PC-3 (cell line): ENCODE measurements at regions not wholly inside any gene's neighbourhood (a gene's known extent, or its start where the extent isn't known, plus 50 kb on each side); places are given as distances from the start of the nearest gene placed in this dataset.

Experiments used
- ATAC-seq: fragments of 200-7000 bp; cut with Tn5 transposase; 2 replicates; pipeline ENCODE4 v1.9.1; 2020; ENCODE audit warnings: mild to moderate bottlenecking, moderate library complexity
- BruUV-seq: library from RNA; stranded (reverse); fragments of 400-500 nt; replicated peaks from 2 replicates; lab custom pipeline; 2021; lab: Mats Ljungman, UMichigan
- CTCF ChIA-PET: fragments of 300-600 bp; sonication (Branson Sonifier 250); formaldehyde crosslinking; loops from one replicate; lab custom pipeline; 2022; ENCODE audit warnings: antibody characterized with exemption; lab: Charles Lee
- POLR2A ChIA-PET: fragments of 300-600 bp; sonication (Branson Sonifier 250); formaldehyde crosslinking; loops from one replicate; lab custom pipeline; 2022; ENCODE audit warnings: antibody characterized with exemption; ENCODE audit not compliant: unreplicated experiment; lab: Charles Lee
- DNase-seq: peaks from one replicate; pipeline ENCODE4 v3.0.0-alpha.2; 2015
- H2AFZ ChIP-seq: fragments of 300-600 bp; sonication (generic); 2 replicates; pipeline ENCODE4 v1.6.0; 2016; ENCODE audit warnings: antibody characterized with exemption, low read length
- H3F3A ChIP-seq: fragments of 300-600 bp; sonication (generic); one replicate; pipeline ENCODE4 v1.6.0; 2017; ENCODE audit warnings: antibody characterized with exemption, low read length, control low read depth, mild to moderate bottlenecking; ENCODE audit not compliant: unreplicated experiment
- H3K27ac ChIP-seq: fragments of 300-600 bp; sonication (generic); 2 replicates; pipeline ENCODE4 v1.5.1; 2016; ENCODE audit warnings: mild to moderate bottlenecking, low read length
- H3K27me3 ChIP-seq: fragments of 300-600 bp; sonication (generic); 2 replicates; pipeline ENCODE4 v1.6.1; 2016; ENCODE audit warnings: low read length, mixed read lengths
- H3K36me3 ChIP-seq: fragments of 300-600 bp; sonication (generic); 2 replicates; pipeline ENCODE4 v1.6.1; 2016; ENCODE audit warnings: low read depth, mixed run types, low read length, mixed read lengths
- H3K4me1 ChIP-seq: fragments of 300-600 bp; sonication (generic); 2 replicates; pipeline ENCODE4 v1.5.1; 2016; ENCODE audit warnings: low read length; ENCODE audit not compliant: insufficient read depth
- H3K4me2 ChIP-seq: fragments of 300-600 bp; sonication (generic); 2 replicates; pipeline ENCODE4 v1.6.0; 2016; ENCODE audit warnings: low read length
- H3K4me3 ChIP-seq: fragments of 300-600 bp; sonication (generic); 2 replicates; pipeline ENCODE4 v1.5.1; 2016; ENCODE audit warnings: mild to moderate bottlenecking, low read length, mixed read lengths
- H3K79me2 ChIP-seq: fragments of 300-600 bp; sonication (generic); 2 replicates; pipeline ENCODE4 v1.6.1; 2017; ENCODE audit warnings: low read length, mixed read lengths
- H3K9ac ChIP-seq: fragments of 300-600 bp; sonication (generic); 2 replicates; pipeline ENCODE4 v1.6.0; 2016; ENCODE audit warnings: mild to moderate bottlenecking, low read length
- H3K9me2 ChIP-seq: fragments of 300-600 bp; sonication (generic); replicated peaks from 2 replicates; pipeline ENCODE4 v1.6.1; 2016; ENCODE audit warnings: mixed run types, low read length, mixed read lengths
- H3K9me3 ChIP-seq: fragments of 300-600 bp; sonication (generic); 2 replicates; pipeline ENCODE4 v1.6.1; 2016; ENCODE audit warnings: low read length, mixed read lengths
- H4K20me1 ChIP-seq: fragments of 300-600 bp; sonication (generic); 2 replicates; pipeline ENCODE4 v1.6.1; 2016; ENCODE audit warnings: low read length, mixed read lengths
- EZH2 ChIP-seq: fragments of 300-600 bp; sonication (generic); IDR thresholded peaks from one replicate; pipeline ENCODE4 v1.6.1; 2017; ENCODE audit warnings: antibody characterized with exemption, mild to moderate bottlenecking, low read length; ENCODE audit not compliant: unreplicated experiment
- EZH2phosphoT487 ChIP-seq: fragments of 300-600 bp; sonication (generic); IDR thresholded peaks from 2 replicates; pipeline ENCODE4 v1.6.1; 2018; ENCODE audit warnings: mild to moderate bottlenecking, antibody characterized with exemption, low read length, borderline replicate concordance
- intact Hi-C: fragments of 100-400 bp; cut with micrococcal nuclease; formaldehyde crosslinking; loops from 2 replicates; pipeline ENCODE4 v1.9.0; 2023
- TF ChIP-seq, protein P1 (sequence below): fragments of 300-600 bp; sonication (generic); conservative IDR thresholded peaks from 2 replicates; pipeline ENCODE4 v1.5.1; 2017; ENCODE audit warnings: antibody characterized with exemption, low read depth, mild to moderate bottlenecking, low read length

DNA sequence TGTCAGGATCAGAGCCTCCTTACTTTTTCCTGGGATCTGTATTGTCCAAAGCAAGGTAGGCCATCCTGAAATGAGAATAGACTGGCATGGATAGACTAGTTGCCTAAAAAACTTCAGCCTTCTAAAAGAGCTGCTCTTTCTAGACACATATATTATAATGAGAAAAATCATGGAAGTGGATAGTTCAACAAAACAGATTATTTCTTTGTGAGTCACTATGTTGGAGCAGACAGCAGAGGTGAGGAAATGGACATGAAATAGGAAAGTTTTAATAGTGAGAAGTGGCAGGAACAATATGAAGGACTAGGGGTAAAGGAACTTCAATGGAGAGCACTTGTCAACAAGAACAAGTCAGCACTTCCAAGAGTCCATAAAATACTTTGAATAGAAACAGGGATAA lies 101.9 kb upstream of the ANO3 start:
- no peaks in the 10 kb centered on the region for H3K36me3 ChIP-seq
- BruUV-seq, result no TSS peak

DNA sequence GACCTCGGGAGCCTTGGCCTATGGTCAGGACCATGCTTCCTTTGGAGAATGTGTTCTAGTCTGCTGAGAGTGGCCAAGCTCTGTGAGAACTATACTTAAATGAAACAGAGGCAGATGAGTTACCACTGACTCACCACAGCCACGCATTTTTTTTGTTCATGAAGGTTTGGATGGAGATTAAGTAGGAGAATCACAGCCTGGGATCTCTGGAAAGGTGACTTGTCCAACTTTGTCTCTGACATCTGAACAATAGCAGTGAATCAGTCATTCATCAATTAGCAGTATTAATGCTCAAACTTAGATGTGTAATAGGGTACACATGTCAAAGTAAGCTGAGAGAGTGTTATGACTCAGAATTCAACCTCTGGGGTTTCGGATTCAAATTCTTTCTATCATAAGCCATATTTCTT lies 100.7 kb upstream of the ANO3 start:
- POLR2A ChIA-PET, result no interaction called here
- Histone ChIP-seq H3K4me1 (peaks cover 54% of the 10 kb centered on the region), H3K4me2 (no peak overlapping the region), H3F3A (no peaks in the 10 kb centered on the region), H3K9me3 (no peaks in the 10 kb centered on the region), H4K20me1 (no peaks in the 10 kb centered on the region), H3K27me3 (no peaks in the 10 kb centered on the region), H2AFZ (no peak overlapping the region), H3K9me2 (no peaks in the 10 kb centered on the region), H3K27ac (peak overlapping the region; percentile 88), H3K9ac (peak overlapping the region; percentile 65), H3K79me2 (no peaks in the 10 kb centered on the region), H3K36me3 (no peaks in the 10 kb centered on the region), H3K4me3 (no peak overlapping the region)
- peak; percentile 36 for ATAC-seq
- CTCF ChIA-PET, result no interaction called here
- TF ChIP-seq EZH2, result no peak
- TF ChIP-seq EZH2phosphoT487, result no peak
- TF ChIP-seq, protein P1, sequence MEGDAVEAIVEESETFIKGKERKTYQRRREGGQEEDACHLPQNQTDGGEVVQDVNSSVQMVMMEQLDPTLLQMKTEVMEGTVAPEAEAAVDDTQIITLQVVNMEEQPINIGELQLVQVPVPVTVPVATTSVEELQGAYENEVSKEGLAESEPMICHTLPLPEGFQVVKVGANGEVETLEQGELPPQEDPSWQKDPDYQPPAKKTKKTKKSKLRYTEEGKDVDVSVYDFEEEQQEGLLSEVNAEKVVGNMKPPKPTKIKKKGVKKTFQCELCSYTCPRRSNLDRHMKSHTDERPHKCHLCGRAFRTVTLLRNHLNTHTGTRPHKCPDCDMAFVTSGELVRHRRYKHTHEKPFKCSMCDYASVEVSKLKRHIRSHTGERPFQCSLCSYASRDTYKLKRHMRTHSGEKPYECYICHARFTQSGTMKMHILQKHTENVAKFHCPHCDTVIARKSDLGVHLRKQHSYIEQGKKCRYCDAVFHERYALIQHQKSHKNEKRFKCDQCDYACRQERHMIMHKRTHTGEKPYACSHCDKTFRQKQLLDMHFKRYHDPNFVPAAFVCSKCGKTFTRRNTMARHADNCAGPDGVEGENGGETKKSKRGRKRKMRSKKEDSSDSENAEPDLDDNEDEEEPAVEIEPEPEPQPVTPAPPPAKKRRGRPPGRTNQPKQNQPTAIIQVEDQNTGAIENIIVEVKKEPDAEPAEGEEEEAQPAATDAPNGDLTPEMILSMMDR, result no peak
- intact Hi-C loops, result no loop called here
- DNase-seq, result peak; percentile 84
- BruUV-seq, result no TSS peak

More for the DNA sequence above, 101.9 kb upstream of the ANO3 start:
- Histone ChIP-seq H3K4me1 (peaks cover 54% of the 10 kb centered on the region), H3K4me3 (no peak overlapping the region), H3K9me3 (no peaks in the 10 kb centered on the region), H3K79me2 (no peaks in the 10 kb centered on the region), H3K27me3 (no peaks in the 10 kb centered on the region), H3K9ac (peak overlapping the region; percentile 57), H3K27ac (peak overlapping the region; percentile 88), H2AFZ (no peak overlapping the region), H3K9me2 (no peaks in the 10 kb centered on the region), H3K4me2 (0 out of 2 replicates have a peak overlapping the region, but pooled peaks have one; percentile 13), H3F3A (no peaks in the 10 kb centered on the region), H4K20me1 (no peaks in the 10 kb centered on the region)
- no peak for DNase-seq
- CTCF ChIA-PET, result interaction anchor here (0.7 to 0.9 kb wide), 2 partner anchors 248 to 571 kb away, joined by 3 to 4 read pairs; no protein-coding TSS in a partner anchor
- POLR2A ChIA-PET, result no interaction called here
- no peak for TF ChIP-seq EZH2phosphoT487
- intact Hi-C loops, result no loop called here
- no peak for ATAC-seq

DNA sequence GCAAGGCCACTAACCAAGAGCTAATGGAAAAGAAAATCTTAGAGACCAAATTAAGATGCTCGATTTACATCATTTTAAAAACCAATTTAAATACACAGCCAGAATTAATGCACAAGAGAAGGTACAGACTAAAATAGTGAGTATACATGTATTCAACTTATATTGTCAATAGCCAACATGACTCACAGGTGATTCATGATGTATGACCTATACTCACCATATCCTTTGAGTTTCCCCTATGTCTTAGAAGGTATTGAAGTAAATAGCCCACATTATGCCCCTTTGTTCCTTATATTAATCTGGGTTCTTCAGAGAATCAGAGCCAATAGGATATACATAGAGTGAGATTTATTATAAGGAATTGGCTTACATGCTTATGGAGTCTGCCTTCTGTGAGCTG lies 97.5 kb upstream of the ANO3 start:
- Histone ChIP-seq H3K4me3 (no peak overlapping the region), H3K9ac (peak overlapping the region; percentile 52; the same call in 1 of the 2 replicates), H3F3A (no peaks in the 10 kb centered on the region), H3K36me3 (no peaks in the 10 kb centered on the region), H2AFZ (no peak overlapping the region), H3K9me2 (no peaks in the 10 kb centered on the region), H3K4me2 (peak overlapping the region; percentile 30; the same call in 1 of the 2 replicates), H4K20me1 (no peaks in the 10 kb centered on the region), H3K27me3 (no peaks in the 10 kb centered on the region), H3K4me1 (peaks cover 34% of the 10 kb centered on the region), H3K79me2 (no peaks in the 10 kb centered on the region), H3K9me3 (no peaks in the 10 kb centered on the region), H3K27ac (peak overlapping the region; percentile 87)
- peak; percentile 95 for ATAC-seq
- TF ChIP-seq EZH2 (no peak), EZH2phosphoT487 (no peak)
- TF ChIP-seq, protein P1, result no peak
- DNase-seq, result peak; percentile 89
- intact Hi-C loops, result no loop called here
- ChIA-PET CTCF (no interaction called here), POLR2A (no interaction called here)
- no TSS peak for BruUV-seq
